Tibial nerve (tissue), 4 donors: ENCODE measurements at regions not wholly inside any gene's neighbourhood (a gene's known extent, or its start where the extent isn't known, plus 50 kb on each side); places are given as distances from the start of the nearest gene placed in this dataset.

ENCODE experiments used
- DNase-seq, 2 donors: peaks; one replicate each; pipeline ENCODE4 v3.0.0-alpha.2; 2019; ENCODE audit warnings: low spot score in 2 of 2
- H3K27ac ChIP-seq, 4 donors: fragments of 200-600 bp; sonication (generic) in 3 of 4; one replicate each; pipeline ENCODE4 v1.5.1; 2017 to 2019; ENCODE audit warnings: mild to moderate bottlenecking in 1 of 4
- H3K27me3 ChIP-seq, 2 donors: fragments of 200-600 bp; sonication (generic) in 1 of 2; one replicate each; pipeline versions ENCODE4 v1.5.1 to v1.6.0; 2017 to 2019
- H3K36me3 ChIP-seq, 3 donors: fragments of 200-600 bp; sonication (generic); one replicate each; pipeline ENCODE4 v1.5.1; 2018 to 2019
- H3K4me1 ChIP-seq, 4 donors: fragments of 200-600 bp; sonication (generic) in 3 of 4; one replicate each; pipeline ENCODE4 v1.5.1; 2017 to 2019
- H3K4me3 ChIP-seq, 4 donors: fragments of 200-600 bp; sonication (generic) in 3 of 4; one replicate each; pipeline ENCODE4 v1.5.1; 2017 to 2019; ENCODE audit warnings: mild to moderate bottlenecking in 1 of 4, moderate library complexity in 1 of 4
- H3K9me3 ChIP-seq, 4 donors: fragments of 200-600 bp; sonication (generic) in 3 of 4; one replicate each; pipeline ENCODE4 v1.5.1; 2017 to 2019
- CTCF ChIP-seq, 5 experiments: fragments of 200-600 bp in 3 of 5; fragments of 450-650 bp in 2 of 5; sonication (generic) in 3 of 5; IDR thresholded peaks; one replicate each; pipeline ENCODE4 v1.5.1; 2016 to 2019; ENCODE audit warnings: antibody characterized with exemption in 5 of 5, mild to moderate bottlenecking in 3 of 5, moderate library complexity in 2 of 5
- EP300 ChIP-seq, 2 donors: sonication (generic); formaldehyde crosslinking; IDR thresholded peaks; one replicate each; pipeline ENCODE4 v1.6.1; 2017; ENCODE audit warnings: antibody characterized with exemption in 2 of 2, mild to moderate bottlenecking in 1 of 2
- POLR2A ChIP-seq, 2 donors: fragments of 450-650 bp; IDR thresholded peaks; one replicate each; pipeline ENCODE4 v1.6.1; 2017; ENCODE audit warnings: antibody characterized with exemption in 2 of 2, mild to moderate bottlenecking in 2 of 2, moderate library complexity in 2 of 2
- WGBS, 2 donors: methylation state at CpG; one replicate each; pipeline ENCODE4 v1.1.5; 2018; 5-methylcytosine and 5-hydroxymethylcytosine counted together

- Histone ChIP-seq H3K27me3 (no peaks in the 10 kb centered on the region), H3K4me1 (peaks cover 0 to 6% (median 0%) of the 10 kb centered on the region in 4 donors), H3K9me3 (no peaks in the 10 kb centered on the region), H3K27ac (no peak overlapping the region), H3K36me3 (no peaks in the 10 kb centered on the region), H3K4me3 (no peak overlapping the region)
- WGBS, 2 donors: 85 to 97% methylated on average over 1 of the region's 1 CpG
- DNase-seq: no peak
- no peak for TF ChIP-seq EP300 (IDR thresholded peaks at IDR 0.05)
- no peak for TF ChIP-seq CTCF (IDR thresholded peaks at IDR 0.05)
- TF ChIP-seq POLR2A (IDR thresholded peaks at IDR 0.05): no peak
These were observed 170.7 kb downstream of the NUAK1 start for GRCh38 chr12:105968025-105968424.

- no peak for DNase-seq
- WGBS, 2 donors: 91% methylated on average over 2 of the region's 2 CpGs
- Histone ChIP-seq H3K4me3 (no peak overlapping the region), H3K4me1 (peaks cover 0 to 6% (median 0%) of the 10 kb centered on the region in 4 donors), H3K36me3 (no peaks in the 10 kb centered on the region), H3K27me3 (no peaks in the 10 kb centered on the region), H3K9me3 (no peaks in the 10 kb centered on the region), H3K27ac (no peak overlapping the region)
- TF ChIP-seq POLR2A (IDR thresholded peaks at IDR 0.05) (no peak), EP300 (IDR thresholded peaks at IDR 0.05) (no peak), CTCF (IDR thresholded peaks at IDR 0.05) (no peak)
These were observed 167.9 kb downstream of the NUAK1 start for GRCh38 chr12:105970885-105971284.

- H3K36me3 ChIP-seq: no peaks in the 10 kb centered on the region
- no peak overlapping the region for H3K4me3 ChIP-seq
- TF ChIP-seq CTCF (IDR thresholded peaks at IDR 0.05): no peak
- TF ChIP-seq POLR2A (IDR thresholded peaks at IDR 0.05): no peak
- no peak for TF ChIP-seq EP300 (IDR thresholded peaks at IDR 0.05)
- peaks cover 0 to 13% (median 0%) of the 10 kb centered on the region in 4 donors for H3K4me1 ChIP-seq
- no peaks in the 10 kb centered on the region for H3K27me3 ChIP-seq
- no peak overlapping the region for H3K27ac ChIP-seq
- no peaks in the 10 kb centered on the region for H3K9me3 ChIP-seq
- 92 to 98% methylated on average over 4 of the region's 4 CpGs for WGBS, 2 donors
- no peak for DNase-seq
These were observed 164.0 kb downstream of the NUAK1 start for GRCh38 chr12:105974738-105975137.

GRCh38 chr12:105975351-105975750 is 163.4 kb downstream of the NUAK1 start:
- Histone ChIP-seq H3K4me1 (peaks cover 0 to 16% (median 0%) of the 10 kb centered on the region in 4 donors), H3K9me3 (no peaks in the 10 kb centered on the region), H3K4me3 (no peak overlapping the region), H3K36me3 (no peaks in the 10 kb centered on the region), H3K27ac (no peak overlapping the region), H3K27me3 (no peaks in the 10 kb centered on the region)
- no peak for DNase-seq
- WGBS, 2 donors: 95 to 96% methylated on average over 2 of the region's 2 CpGs
- TF ChIP-seq POLR2A (IDR thresholded peaks at IDR 0.05) (no peak), CTCF (IDR thresholded peaks at IDR 0.05) (no peak), EP300 (IDR thresholded peaks at IDR 0.05) (no peak)

- H3K27ac ChIP-seq: no peak overlapping the region
- peaks cover 0 to 29% (median 0%) of the 10 kb centered on the region in 4 donors for H3K4me1 ChIP-seq
- no peak for DNase-seq
- no peak overlapping the region for H3K4me3 ChIP-seq
- WGBS, 2 donors: 78 to 81% methylated on average over 3 of the region's 3 CpGs
- no peak for TF ChIP-seq CTCF (IDR thresholded peaks at IDR 0.05)
- TF ChIP-seq POLR2A (IDR thresholded peaks at IDR 0.05): no peak
- H3K36me3 ChIP-seq: no peaks in the 10 kb centered on the region
- H3K9me3 ChIP-seq: no peaks in the 10 kb centered on the region
- no peaks in the 10 kb centered on the region for H3K27me3 ChIP-seq
These were observed 161.5 kb downstream of the NUAK1 start for GRCh38 chr12:105977236-105977635.
